B cell (primary cell): ENCODE measurements at regions not wholly inside any gene's neighbourhood (a gene's known extent, or its start where the extent isn't known, plus 50 kb on each side); places are given as distances from the start of the nearest gene placed in this dataset.

ENCODE experiments used
- ATAC-seq: fragments of 200-7000 bp; cut with Tn5 transposase; one replicate; pipeline ENCODE4 v1.10.0; 2021; ENCODE audit warnings: low read depth, mild to moderate bottlenecking, moderate number of reproducible peaks, moderate library complexity
- CTCF ChIA-PET: fragments of 350-600 bp; sonication (Branson Sonifier 250); formaldehyde crosslinking; loops from one replicate; lab custom pipeline; 2021; ENCODE audit warnings: antibody characterized with exemption, inconsistent platforms; lab: Charles Lee
- POLR2A ChIA-PET: fragments of 350-600 bp; sonication (Branson Sonifier 250); formaldehyde crosslinking; loops from one replicate; lab custom pipeline; 2021; ENCODE audit warnings: antibody characterized with exemption; lab: Charles Lee
- DNase-seq: peaks from one replicate; pipeline ENCODE4 v3.0.0; 2013
- H2AFZ ChIP-seq: 2 replicates; pipeline ENCODE4 v1.6.1; 2012; ENCODE audit warnings: mild to moderate bottlenecking, low read depth, low read length; ENCODE audit not compliant: insufficient read depth, poor library complexity, severe bottlenecking
- H3K27ac ChIP-seq, 2 donors: 1 replicate in 1 of 2; 2 replicates in 1 of 2; pipeline ENCODE4 v1.5.1; 2012 to 2013; ENCODE audit warnings: low read length in 2 of 2, mild to moderate bottlenecking in 2 of 2, moderate library complexity in 1 of 2
- H3K27me3 ChIP-seq, 4 experiments: fragments of 200-600 bp in 1 of 4; sonication (generic) in 1 of 4; replicated peaks in 1 of 4; 1 replicate in 2 of 4; 2 replicates in 2 of 4; pipeline versions ENCODE4 v1.6.1 to v1.7.0; 2013 to 2016; ENCODE audit warnings: low read length in 3 of 4, mild to moderate bottlenecking in 2 of 4, mixed read lengths in 1 of 4, moderate library complexity in 1 of 4; ENCODE audit not compliant: insufficient read depth in 4 of 4, control insufficient read depth in 3 of 4; ENCODE audit errors: control extremely low read depth in 1 of 4
- H3K36me3 ChIP-seq, 2 experiments: replicated peaks in 1 of 2; 1 replicate in 1 of 2; 2 replicates in 1 of 2; pipeline versions ENCODE4 v1.6.1 to v1.7.1; 2013; ENCODE audit warnings: low read length in 1 of 2; ENCODE audit not compliant: insufficient read depth in 2 of 2, control insufficient read depth in 1 of 2; ENCODE audit errors: control extremely low read depth in 1 of 2, extremely low read depth in 1 of 2
- H3K4me1 ChIP-seq, 2 donors: fragments of 200-600 bp in 1 of 2; sonication (generic) in 1 of 2; 1 replicate in 1 of 2; 2 replicates in 1 of 2; pipeline versions ENCODE4 v1.5.1 to v1.6.1; 2013 to 2017; ENCODE audit warnings: low read length in 2 of 2; ENCODE audit not compliant: control insufficient read depth in 2 of 2, insufficient read depth in 2 of 2
- H3K4me2 ChIP-seq: replicated peaks from 2 replicates; pipeline ENCODE3; 2012; ENCODE audit warnings: mild to moderate bottlenecking, low read depth, low read length; ENCODE audit not compliant: poor library complexity, severe bottlenecking
- H3K4me3 ChIP-seq, 5 experiments: fragments of 200-600 bp in 1 of 5; sonication (generic) in 1 of 5; 1 replicate in 3 of 5; 2 replicates in 2 of 5; pipeline versions ENCODE4 v1.5.1 to v1.7.0; 2011 to 2016; ENCODE audit warnings: low read length in 4 of 5, mild to moderate bottlenecking in 4 of 5, low read depth in 2 of 5, control low read depth in 1 of 5, moderate library complexity in 1 of 5; ENCODE audit not compliant: insufficient read depth in 1 of 5; ENCODE audit errors: control extremely low read depth in 1 of 5, extremely low read depth in 1 of 5
- H3K79me2 ChIP-seq: fragments of 200-600 bp; sonication (generic); one replicate; pipeline ENCODE4 v1.6.0; 2016; ENCODE audit warnings: low read length; ENCODE audit not compliant: control insufficient read depth, insufficient read depth
- H3K9ac ChIP-seq: fragments of 200-600 bp; sonication (generic); 2 replicates; pipeline ENCODE4 v1.6.1; 2017; ENCODE audit warnings: mild to moderate bottlenecking, low read length, moderate library complexity
- H3K9me3 ChIP-seq, 3 donors: one replicate each; pipeline versions ENCODE4 v1.6.1 to v1.7.1; 2013; ENCODE audit warnings: low read length in 2 of 3; ENCODE audit not compliant: control insufficient read depth in 2 of 3, insufficient read depth in 1 of 3; ENCODE audit errors: control extremely low read depth in 1 of 3
- H4K20me1 ChIP-seq: 2 replicates; pipeline ENCODE4 v1.6.0; 2012; ENCODE audit warnings: mild to moderate bottlenecking, low read length; ENCODE audit not compliant: insufficient read depth, control insufficient read depth, poor library complexity, severe bottlenecking
- H3K27ac Mint-ChIP-seq: one replicate; pipeline ENCODE4 v1.8.0; 2021; ENCODE audit warnings: mixed read lengths
- H3K27me3 Mint-ChIP-seq: one replicate; pipeline ENCODE4 v1.8.0; 2021; ENCODE audit warnings: mixed read lengths
- H3K4me1 Mint-ChIP-seq: one replicate; pipeline ENCODE4 v1.8.0; 2021; ENCODE audit warnings: mixed read lengths
- H3K4me3 Mint-ChIP-seq: one replicate; pipeline ENCODE4 v1.8.0; 2021; ENCODE audit warnings: mixed read lengths
- H3K9me3 Mint-ChIP-seq: one replicate; pipeline ENCODE4 v1.8.0; 2022; ENCODE audit warnings: mixed read lengths; ENCODE audit not compliant: insufficient read depth
- EZH2 ChIP-seq: IDR thresholded peaks from 2 replicates; pipeline ENCODE4 v1.6.1; 2012; ENCODE audit warnings: borderline replicate concordance, low read depth, mild to moderate bottlenecking, moderate library complexity, low read length; ENCODE audit not compliant: insufficient read depth, poor library complexity, severe bottlenecking
- WGBS: methylation state at CpG from one replicate; pipeline ENCODE4 v1.1.5; 2013; ENCODE audit warnings: missing lambda C conversion rate; ENCODE audit not compliant: insufficient coverage; 5-methylcytosine and 5-hydroxymethylcytosine counted together
- intact Hi-C: fragments of 100-400 bp; cut with micrococcal nuclease; formaldehyde crosslinking; loops from one replicate; pipeline ENCODE4 v1.10.0; 2022
- TF ChIP-seq, protein P1 (sequence below): fragments of 200-600 bp; IDR thresholded peaks from one replicate; pipeline ENCODE4 v1.8.0; 2022; ENCODE audit warnings: antibody characterized with exemption, mild to moderate bottlenecking

DNA sequence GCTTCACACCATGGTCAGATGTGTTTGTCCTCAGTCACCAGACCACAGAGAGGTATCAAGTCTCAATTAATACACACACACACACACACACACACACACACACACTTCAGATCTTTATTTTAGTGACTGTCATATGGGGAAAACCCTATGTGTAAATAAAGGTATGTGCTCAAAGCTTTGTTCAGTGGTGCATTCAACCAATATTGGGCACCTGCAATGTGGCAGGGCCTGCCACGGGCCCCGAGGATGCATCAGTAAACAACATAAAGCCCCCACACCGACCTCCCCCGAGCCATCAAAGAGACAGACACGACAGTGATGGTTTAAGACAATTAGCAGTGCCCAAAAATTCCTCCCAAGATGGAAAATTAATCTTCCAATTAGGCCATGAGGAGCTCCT is 51.6 kb downstream of the SHANK2 start:
- no peak overlapping the region for H3K27ac Mint-ChIP-seq
- no peak for TF ChIP-seq EZH2
- TF ChIP-seq, protein P1, sequence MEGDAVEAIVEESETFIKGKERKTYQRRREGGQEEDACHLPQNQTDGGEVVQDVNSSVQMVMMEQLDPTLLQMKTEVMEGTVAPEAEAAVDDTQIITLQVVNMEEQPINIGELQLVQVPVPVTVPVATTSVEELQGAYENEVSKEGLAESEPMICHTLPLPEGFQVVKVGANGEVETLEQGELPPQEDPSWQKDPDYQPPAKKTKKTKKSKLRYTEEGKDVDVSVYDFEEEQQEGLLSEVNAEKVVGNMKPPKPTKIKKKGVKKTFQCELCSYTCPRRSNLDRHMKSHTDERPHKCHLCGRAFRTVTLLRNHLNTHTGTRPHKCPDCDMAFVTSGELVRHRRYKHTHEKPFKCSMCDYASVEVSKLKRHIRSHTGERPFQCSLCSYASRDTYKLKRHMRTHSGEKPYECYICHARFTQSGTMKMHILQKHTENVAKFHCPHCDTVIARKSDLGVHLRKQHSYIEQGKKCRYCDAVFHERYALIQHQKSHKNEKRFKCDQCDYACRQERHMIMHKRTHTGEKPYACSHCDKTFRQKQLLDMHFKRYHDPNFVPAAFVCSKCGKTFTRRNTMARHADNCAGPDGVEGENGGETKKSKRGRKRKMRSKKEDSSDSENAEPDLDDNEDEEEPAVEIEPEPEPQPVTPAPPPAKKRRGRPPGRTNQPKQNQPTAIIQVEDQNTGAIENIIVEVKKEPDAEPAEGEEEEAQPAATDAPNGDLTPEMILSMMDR = no peak
- H3K4me1 Mint-ChIP-seq = peaks cover 22% of the 10 kb centered on the region
- H3K4me3 Mint-ChIP-seq = no peak overlapping the region
- Histone ChIP-seq H3K79me2 (no peaks in the 10 kb centered on the region), H3K4me3 (no peak overlapping the region), H3K27me3 (no peaks in the 10 kb centered on the region), H3K36me3 (no peaks in the 10 kb centered on the region), H3K9ac (no peak overlapping the region), H3K9me3 (no peaks in the 10 kb centered on the region), H4K20me1 (no peaks in the 10 kb centered on the region), H3K27ac (no peak overlapping the region), H3K4me2 (no peak overlapping the region), H2AFZ (no peak overlapping the region), H3K4me1 (peaks cover 6 to 9% of the 10 kb centered on the region in 2 donors)
- ChIA-PET POLR2A (no interaction called here), CTCF (no interaction called here)
- H3K27me3 Mint-ChIP-seq = peaks cover 17% of the 10 kb centered on the region
- DNase-seq (peak; percentile 31), ATAC-seq (no peak)
- 32% methylated on average over 5 of the region's 5 CpGs for WGBS
- no peaks in the 10 kb centered on the region for H3K9me3 Mint-ChIP-seq
- intact Hi-C loops = no loop called here

DNA sequence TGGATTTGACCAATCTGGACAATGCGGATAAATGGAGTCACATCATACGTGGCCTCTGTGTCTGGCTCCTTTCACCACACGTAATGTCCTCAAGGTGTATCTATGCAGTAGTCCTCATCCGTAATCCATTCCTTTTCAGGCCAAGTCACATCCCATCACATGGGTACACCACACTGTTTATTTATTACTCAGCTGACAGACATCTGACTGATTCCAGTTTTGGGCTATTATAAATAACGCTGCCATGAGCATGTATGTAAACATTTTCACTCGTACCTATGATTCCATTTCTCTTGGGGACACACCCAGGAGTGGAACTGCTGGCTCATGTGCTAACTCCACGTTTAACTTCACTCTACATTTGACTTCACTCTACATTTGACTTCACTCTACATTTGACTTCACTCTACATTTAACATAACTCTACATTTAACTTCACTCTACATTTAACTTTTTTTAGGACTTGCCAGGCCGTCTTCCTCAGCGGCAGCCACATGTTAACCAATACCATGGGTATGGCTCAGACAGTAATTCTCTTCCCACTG is 52.1 kb downstream of the SHANK2 start:
- Mint-ChIP-seq H3K4me3 (no peak overlapping the region), H3K27me3 (peaks cover 12% of the 10 kb centered on the region), H3K27ac (no peak overlapping the region), H3K4me1 (peaks cover 22% of the 10 kb centered on the region), H3K9me3 (no peaks in the 10 kb centered on the region)
- Histone ChIP-seq H2AFZ (no peak overlapping the region), H3K27me3 (no peaks in the 10 kb centered on the region), H3K4me2 (no peak overlapping the region), H3K9ac (no peak overlapping the region), H3K9me3 (no peaks in the 10 kb centered on the region), H3K4me3 (no peak overlapping the region), H3K36me3 (no peaks in the 10 kb centered on the region), H3K4me1 (peaks cover 6 to 9% of the 10 kb centered on the region in 2 donors), H3K79me2 (no peaks in the 10 kb centered on the region), H3K27ac (no peak overlapping the region), H4K20me1 (no peaks in the 10 kb centered on the region)
- no peak for TF ChIP-seq EZH2
- TF ChIP-seq, protein P1 = no peak
- intact Hi-C loops = no loop called here
- ChIA-PET CTCF (no interaction called here), POLR2A (no interaction called here)
- DNase-seq (no peak), ATAC-seq (no peak)
- 78% methylated on average over 9 of the region's 9 CpGs for whole genome bisulfite sequencing
